ENCODE measurements at regions not wholly inside any gene's neighbourhood (a gene's known extent, or its start where the extent isn't known, plus 50 kb on each side); places are given as distances from the start of the nearest gene placed in this dataset.

- 80% methylated on average over 1 of the region's 3 CpGs for WGBS (ENCODE audit: insufficient coverage)
- no peaks in the 10 kb centered on the region for H3K27me3 Mint-ChIP-seq (ENCODE audit: low read depth in 3 of 3)
- DNase-seq: no peak
- no peak overlapping the region for H3K4me2 ChIP-seq (replicated peaks; ENCODE audit: extremely low read depth, low read length, poor library complexity, severe bottlenecking)
- H3K9me3 ChIP-seq (replicated peaks in 1 of 2; ENCODE audit: control insufficient read depth in 1 of 2, insufficient read depth in 1 of 2, low read length in 2 of 2): no peaks in the 10 kb centered on the region
- peaks cover 0 to 2% (median 0%) of the 10 kb centered on the region in 7 donors for H3K9me3 Mint-ChIP-seq
- H3K4me1 Mint-ChIP-seq: no peaks in the 10 kb centered on the region
- no peak overlapping the region for H3K4me3 ChIP-seq (replicated peaks in 1 of 3; ENCODE audit: low read depth in 2 of 3, low read length in 3 of 3)
- H3K27me3 ChIP-seq (ENCODE audit: control insufficient read depth in 2 of 2, insufficient read depth in 2 of 2, low read length in 2 of 2): no peaks in the 10 kb centered on the region
- TF ChIP-seq CTCF (IDR thresholded peaks at IDR 0.05): no peak
- intact Hi-C loops (cut with micrococcal nuclease): no loop called here
- no peak overlapping the region for H2AFZ ChIP-seq (ENCODE audit: insufficient read depth, low read depth, low read length, poor library complexity, severe bottlenecking)
- H3K4me3 Mint-ChIP-seq: no peak overlapping the region
- no peaks in the 10 kb centered on the region for H4K20me1 ChIP-seq (ENCODE audit: insufficient read depth, low read length)
- no peaks in the 10 kb centered on the region for H3K4me1 ChIP-seq (ENCODE audit: control insufficient read depth in 1 of 2, insufficient read depth in 2 of 2, low read length in 2 of 2)
- no peaks in the 10 kb centered on the region for H3K36me3 ChIP-seq (replicated peaks in 1 of 2; ENCODE audit: control insufficient read depth in 1 of 2, insufficient read depth in 2 of 2, low read length in 2 of 2)
- no peak overlapping the region for H3K27ac Mint-ChIP-seq
- no peak overlapping the region for H3K9ac ChIP-seq (ENCODE audit: insufficient read depth, low read length, poor library complexity, severe bottlenecking)
- no peaks in the 10 kb centered on the region for H3K79me2 ChIP-seq (ENCODE audit: insufficient read depth, low read length)
- H3K36me3 Mint-ChIP-seq: no peaks in the 10 kb centered on the region
- no peak overlapping the region for H3K27ac ChIP-seq (ENCODE audit: low read depth in 1 of 2, low read length in 2 of 2)
These were observed 449.3 kb downstream of the FOXG1 start for GRCh38 chr14:29215853-29216252.

GRCh38 chr14:29216268-29217232 is 450.0 kb downstream of the FOXG1 start:
- DNase-seq: no peak
- H3K4me3 ChIP-seq (replicated peaks in 1 of 3; ENCODE audit: low read depth in 2 of 3, low read length in 3 of 3): no peak overlapping the region
- H3K27me3 Mint-ChIP-seq (ENCODE audit: low read depth in 3 of 3): no peaks in the 10 kb centered on the region
- no peak overlapping the region for H3K4me3 Mint-ChIP-seq
- H3K27ac Mint-ChIP-seq: no peak overlapping the region
- H3K27me3 ChIP-seq (ENCODE audit: control insufficient read depth in 2 of 2, insufficient read depth in 2 of 2, low read length in 2 of 2): no peaks in the 10 kb centered on the region
- no peak overlapping the region for H3K9ac ChIP-seq (ENCODE audit: insufficient read depth, low read length, poor library complexity, severe bottlenecking)
- intact Hi-C loops (cut with micrococcal nuclease): no loop called here
- peaks cover 0 to 2% (median 0%) of the 10 kb centered on the region in 7 donors for H3K9me3 Mint-ChIP-seq
- H3K79me2 ChIP-seq (ENCODE audit: insufficient read depth, low read length): no peaks in the 10 kb centered on the region
- no peaks in the 10 kb centered on the region for H3K4me1 Mint-ChIP-seq
- H3K27ac ChIP-seq (ENCODE audit: low read depth in 1 of 2, low read length in 2 of 2): no peak overlapping the region
- H2AFZ ChIP-seq (ENCODE audit: insufficient read depth, low read depth, low read length, poor library complexity, severe bottlenecking): no peak overlapping the region
- no peak overlapping the region for H3K4me2 ChIP-seq (replicated peaks; ENCODE audit: extremely low read depth, low read length, poor library complexity, severe bottlenecking)
- WGBS (ENCODE audit: insufficient coverage): 100% methylated on average over 2 of the region's 9 CpGs
- no peaks in the 10 kb centered on the region for H3K4me1 ChIP-seq (ENCODE audit: control insufficient read depth in 1 of 2, insufficient read depth in 2 of 2, low read length in 2 of 2)
- no peak for TF ChIP-seq CTCF (IDR thresholded peaks at IDR 0.05)
- no peaks in the 10 kb centered on the region for H3K36me3 ChIP-seq (replicated peaks in 1 of 2; ENCODE audit: control insufficient read depth in 1 of 2, insufficient read depth in 2 of 2, low read length in 2 of 2)
- no peaks in the 10 kb centered on the region for H3K36me3 Mint-ChIP-seq
- H3K9me3 ChIP-seq (replicated peaks in 1 of 2; ENCODE audit: control insufficient read depth in 1 of 2, insufficient read depth in 1 of 2, low read length in 2 of 2): no peaks in the 10 kb centered on the region
- no peaks in the 10 kb centered on the region for H4K20me1 ChIP-seq (ENCODE audit: insufficient read depth, low read length)
